MCF 10A (cell line): ENCODE measurements at regions not wholly inside any gene's neighbourhood (a gene's known extent, or its start where the extent isn't known, plus 50 kb on each side); places are given as distances from the start of the nearest gene placed in this dataset.

ENCODE experiments used
- BruUV-seq: library from RNA; stranded (reverse); fragments of 400-500 nt; replicated peaks from 2 replicates; lab custom pipeline; 2021; lab: Mats Ljungman, UMichigan
- CTCF ChIA-PET: fragments of 300-600 bp; sonication (Branson Sonifier 250); formaldehyde crosslinking; extraction: SDS; loops from one replicate; lab custom pipeline; 2021; ENCODE audit warnings: antibody characterized with exemption, inconsistent platforms; lab: Yijun Ruan, JAX
- POLR2A ChIA-PET: fragments of 300-600, 350-650 bp; sonication (Branson Sonifier 250); formaldehyde crosslinking; extraction: SDS; loops from one replicate; lab custom pipeline; 2020; ENCODE audit warnings: antibody characterized with exemption, inconsistent platforms; lab: Yijun Ruan, JAX
- DNase-seq: peaks from one replicate; pipeline ENCODE4 v3.0.0-alpha.2; 2018; ENCODE audit not compliant: unreplicated experiment
- H3K27ac Mint-ChIP-seq: one replicate; pipeline ENCODE4 v1.8.0; 2022; ENCODE audit warnings: mild to moderate bottlenecking, low read depth, mixed read lengths; ENCODE audit not compliant: unreplicated experiment
- H3K27me3 Mint-ChIP-seq: one replicate; pipeline ENCODE4 v1.8.0; 2022; ENCODE audit warnings: mixed read lengths; ENCODE audit not compliant: insufficient read depth, unreplicated experiment
- H3K36me3 Mint-ChIP-seq: one replicate; pipeline ENCODE4 v1.8.0; 2022; ENCODE audit warnings: mild to moderate bottlenecking, moderate library complexity, mixed read lengths; ENCODE audit not compliant: insufficient read depth, unreplicated experiment
- H3K4me1 Mint-ChIP-seq: one replicate; pipeline ENCODE4 v1.8.0; 2022; ENCODE audit warnings: mixed read lengths; ENCODE audit not compliant: insufficient read depth, unreplicated experiment
- H3K4me3 Mint-ChIP-seq: one replicate; pipeline ENCODE4 v1.8.0; 2022; ENCODE audit warnings: mild to moderate bottlenecking, moderate library complexity, mixed read lengths; ENCODE audit not compliant: unreplicated experiment
- H3K9me3 Mint-ChIP-seq: one replicate; pipeline ENCODE4 v1.8.0; 2022; ENCODE audit warnings: mixed read lengths; ENCODE audit not compliant: unreplicated experiment
- CTCF ChIP-seq: fragments of 200-600 bp; IDR thresholded peaks from one replicate; pipeline ENCODE4 v1.8.0; 2022; ENCODE audit warnings: antibody characterized with exemption, mild to moderate bottlenecking; ENCODE audit not compliant: unreplicated experiment
- intact Hi-C: fragments of 100-400 bp; cut with micrococcal nuclease; formaldehyde crosslinking; loops from 2 replicates; pipeline ENCODE4 v1.14.1; 2022

DNA sequence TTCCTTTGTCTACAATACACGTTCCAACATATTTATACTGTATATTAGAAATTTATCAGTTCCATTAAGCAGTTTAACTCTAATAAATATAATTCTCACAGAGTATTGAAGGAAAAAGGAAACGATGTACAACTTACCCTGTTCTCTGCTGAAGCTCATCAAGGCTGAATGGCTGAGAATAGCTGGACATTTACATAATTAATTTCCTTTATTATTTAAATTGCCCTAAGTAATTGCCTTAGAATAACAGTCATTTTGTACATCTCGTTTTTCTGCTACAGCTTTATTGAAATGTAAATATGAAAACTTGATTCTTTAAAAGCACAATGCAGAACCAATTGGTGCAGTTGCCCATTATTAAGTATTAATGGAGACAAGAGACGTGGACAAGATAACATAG is 648.3 kb upstream of the ATXN8OS start:
- no peaks in the 10 kb centered on the region for H3K27me3 Mint-ChIP-seq
- no peak overlapping the region for H3K4me3 Mint-ChIP-seq
- H3K27ac Mint-ChIP-seq: no peak overlapping the region
- TF ChIP-seq CTCF: no peak
- no peaks in the 10 kb centered on the region for H3K4me1 Mint-ChIP-seq
- ChIA-PET CTCF (no interaction called here), POLR2A (no interaction called here)
- no TSS peak for BruUV-seq
- H3K9me3 Mint-ChIP-seq: no peaks in the 10 kb centered on the region
- no peaks in the 10 kb centered on the region for H3K36me3 Mint-ChIP-seq
- intact Hi-C loops: no loop called here
- no peak for DNase-seq

DNA sequence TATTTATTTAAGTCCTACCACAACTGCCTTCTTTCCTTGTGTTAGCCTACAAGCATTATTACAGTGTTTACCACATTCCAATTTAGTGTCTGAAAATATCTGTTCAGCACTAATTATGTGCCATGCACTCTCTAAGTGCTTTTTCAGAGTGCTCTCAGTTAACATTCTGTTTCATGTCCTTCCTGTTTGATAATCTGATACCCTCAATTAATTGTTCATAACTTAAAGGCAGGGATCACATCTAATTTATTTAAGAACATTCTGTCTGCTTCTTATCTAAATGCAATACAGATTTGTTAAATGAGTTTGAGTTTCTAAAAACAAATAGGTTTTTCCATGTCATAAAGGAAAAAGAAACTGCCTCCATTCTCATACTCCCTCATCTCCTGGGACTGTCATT is 649.6 kb upstream of the ATXN8OS start:
- Mint-ChIP-seq H3K36me3 (no peaks in the 10 kb centered on the region), H3K4me1 (no peaks in the 10 kb centered on the region), H3K27me3 (no peaks in the 10 kb centered on the region), H3K4me3 (no peak overlapping the region), H3K27ac (no peak overlapping the region), H3K9me3 (no peaks in the 10 kb centered on the region)
- no peak for TF ChIP-seq CTCF
- intact Hi-C loops: no loop called here
- CTCF ChIA-PET: no interaction called here
- no peak for DNase-seq
- BruUV-seq: no TSS peak
- POLR2A ChIA-PET: no interaction called here

DNA sequence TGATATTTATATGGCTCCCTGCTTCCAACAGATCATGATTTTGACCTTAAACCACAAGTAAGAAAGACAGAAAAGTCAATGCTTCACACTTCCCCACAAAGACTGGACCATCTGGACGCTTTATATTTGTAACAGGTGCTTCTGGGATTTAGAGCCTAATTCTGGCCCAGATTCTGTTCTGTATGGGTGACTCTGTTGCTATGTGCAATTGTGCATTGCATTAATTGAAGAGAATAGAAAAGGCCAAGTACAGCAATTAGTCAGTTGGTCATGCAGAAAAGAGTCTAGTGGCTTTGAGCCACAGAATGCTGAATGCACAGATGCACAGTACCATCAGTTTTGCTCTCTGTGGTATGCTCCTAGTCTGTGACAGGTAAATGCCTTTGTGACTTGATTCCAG is 657.4 kb upstream of the ATXN8OS start:
- no peak for TF ChIP-seq CTCF
- BruUV-seq: no TSS peak
- intact Hi-C loops: no loop called here
- DNase-seq: no peak
- Mint-ChIP-seq H3K27me3 (no peaks in the 10 kb centered on the region), H3K27ac (no peak overlapping the region), H3K36me3 (no peaks in the 10 kb centered on the region), H3K4me1 (no peaks in the 10 kb centered on the region), H3K9me3 (no peaks in the 10 kb centered on the region), H3K4me3 (no peak overlapping the region)
- POLR2A ChIA-PET: no interaction called here
- CTCF ChIA-PET: no interaction called here

GRCh38 chr13:69425235-69425634 is 682.4 kb upstream of the ATXN8OS start:
- H3K27ac Mint-ChIP-seq: no peak overlapping the region
- peaks cover 5% of the 10 kb centered on the region for H3K36me3 Mint-ChIP-seq
- no peak for DNase-seq
- CTCF ChIA-PET: no interaction called here
- POLR2A ChIA-PET: no interaction called here
- H3K27me3 Mint-ChIP-seq: no peaks in the 10 kb centered on the region
- no TSS peak for BruUV-seq
- peaks cover 17% of the 10 kb centered on the region for H3K9me3 Mint-ChIP-seq
- no peak for TF ChIP-seq CTCF
- no peak overlapping the region for H3K4me3 Mint-ChIP-seq
- intact Hi-C loops: no loop called here
- H3K4me1 Mint-ChIP-seq: no peaks in the 10 kb centered on the region
